ENCODE measurements at regions not wholly inside any gene's neighbourhood (a gene's known extent, or its start where the extent isn't known, plus 50 kb on each side); places are given as distances from the start of the nearest gene placed in this dataset.
A peak's percentile ranks its signal among the peaks of the same experiment; 100 is the strongest.

- DNase-seq: no peak
These were observed 289.1 kb upstream of the CLNK start for GRCh38 chr4:10973686-10974085.

GRCh38 chr4:10971800-10972401, 287.3 kb upstream of the CLNK start:
- no peak for DNase-seq

- DNase-seq: no peak
These were observed 280.6 kb upstream of the CLNK start for GRCh38 chr4:10965196-10965595.

DNA sequence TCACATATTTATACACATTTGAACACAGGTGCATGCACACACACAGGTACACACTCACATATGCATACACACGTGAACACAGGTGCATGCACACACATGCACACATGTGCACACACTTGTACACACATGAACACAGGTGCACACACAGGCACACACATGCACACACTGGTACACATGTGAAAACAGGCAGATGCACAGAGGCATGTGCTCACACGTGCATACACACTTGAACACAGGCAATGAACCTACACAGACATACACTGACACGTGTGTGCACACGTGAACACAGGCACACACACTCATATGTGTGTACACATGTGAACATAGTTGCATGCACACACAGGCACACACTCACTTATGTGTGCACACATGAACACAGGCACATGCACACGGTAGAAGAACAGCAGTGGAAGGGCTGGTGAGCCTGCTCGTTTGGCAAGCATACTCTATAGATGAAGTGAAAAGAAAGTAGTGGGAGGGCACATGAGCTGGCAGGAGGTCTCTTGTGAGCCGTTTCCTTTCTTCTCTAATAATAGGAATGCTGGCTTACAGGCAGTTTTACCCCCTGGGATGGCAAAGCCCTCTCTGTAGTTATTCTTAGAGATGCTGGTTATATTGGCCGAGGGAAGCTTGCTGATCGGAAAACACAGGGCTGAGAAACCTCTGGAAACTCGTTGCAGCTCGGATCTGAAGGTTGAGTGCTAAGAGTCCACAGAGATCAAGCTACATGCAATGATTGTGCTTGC, 279.6 kb upstream of the CLNK start:
- no peak for DNase-seq

DNA sequence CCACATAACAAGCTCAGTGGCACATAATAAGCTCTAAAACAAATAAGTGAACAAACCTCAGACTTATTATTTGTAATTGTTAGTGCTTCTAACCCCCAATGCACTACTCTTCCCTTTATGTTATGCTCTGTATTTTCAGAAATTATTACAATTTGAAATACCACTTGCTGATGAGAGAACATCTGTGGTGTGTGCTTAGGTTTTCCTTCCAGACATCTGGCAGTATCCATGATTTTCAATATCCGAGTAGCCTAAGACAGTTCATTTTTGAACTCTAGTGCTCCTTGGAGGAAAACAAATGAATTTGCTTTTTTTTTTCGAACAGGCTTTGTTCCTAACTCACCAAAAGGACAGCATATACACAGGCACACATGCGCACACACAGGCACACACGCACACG, 278.7 kb upstream of the CLNK start:
- no peak for DNase-seq

- no peak for DNase-seq
These were observed 277.7 kb upstream of the CLNK start for GRCh38 chr4:10962246-10962645.

- no peak for DNase-seq
These were observed 275.8 kb upstream of the CLNK start for GRCh38 chr4:10960389-10960788.

DNA sequence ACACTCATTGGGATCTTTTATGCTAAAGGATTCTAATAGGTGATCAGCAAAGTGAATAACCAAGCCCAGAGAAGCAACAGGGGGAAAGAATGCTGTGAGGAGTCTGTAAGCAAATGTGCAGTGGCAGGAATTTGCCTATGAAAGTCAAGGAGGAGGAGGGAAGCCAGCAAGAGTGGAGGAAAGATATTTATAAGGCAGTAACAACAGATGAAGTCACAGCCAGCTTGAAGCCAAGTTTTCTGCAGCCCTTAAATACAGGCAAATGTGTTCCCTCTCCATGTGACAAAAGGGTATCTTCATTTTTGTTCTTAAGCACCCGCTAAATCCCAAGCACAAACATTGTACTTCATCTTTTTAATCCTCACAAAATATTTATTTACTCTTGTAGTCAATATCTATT, 275.0 kb upstream of the CLNK start:
- no peak for DNase-seq

DNA sequence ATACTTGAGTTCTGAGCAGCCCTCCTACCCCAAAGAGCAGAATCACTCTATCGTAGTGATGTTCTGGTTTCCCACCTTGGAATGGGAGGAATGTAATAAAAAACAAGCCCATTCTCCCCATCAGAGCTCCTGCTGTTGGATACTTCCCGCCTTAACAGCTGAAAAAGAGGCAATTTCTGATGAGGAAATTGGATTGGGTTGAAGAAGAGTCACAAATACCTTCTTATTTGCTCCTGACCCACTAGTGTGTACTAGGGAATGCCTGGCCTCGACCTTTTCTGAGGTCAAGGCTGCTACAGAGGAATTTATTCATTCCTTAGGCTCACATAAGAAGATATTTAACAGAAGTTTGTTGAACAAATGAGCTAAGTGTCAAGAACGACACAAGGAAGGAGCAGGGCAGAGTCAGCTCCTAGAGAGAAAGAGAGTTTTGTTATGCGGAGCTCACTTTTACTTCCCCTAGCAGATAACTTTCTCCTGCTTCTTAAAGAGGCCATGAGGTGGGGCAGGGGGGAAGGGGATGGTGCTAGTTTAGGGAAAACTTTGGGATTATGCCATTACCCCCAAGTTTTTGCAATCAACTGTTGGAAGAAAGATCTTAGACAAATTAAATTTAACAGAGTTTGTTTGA, 273.8 kb upstream of the CLNK start:
- DNase-seq: no peak

- no peak for DNase-seq
These were observed 266.7 kb upstream of the CLNK start for GRCh38 chr4:10951306-10951705.

DNA sequence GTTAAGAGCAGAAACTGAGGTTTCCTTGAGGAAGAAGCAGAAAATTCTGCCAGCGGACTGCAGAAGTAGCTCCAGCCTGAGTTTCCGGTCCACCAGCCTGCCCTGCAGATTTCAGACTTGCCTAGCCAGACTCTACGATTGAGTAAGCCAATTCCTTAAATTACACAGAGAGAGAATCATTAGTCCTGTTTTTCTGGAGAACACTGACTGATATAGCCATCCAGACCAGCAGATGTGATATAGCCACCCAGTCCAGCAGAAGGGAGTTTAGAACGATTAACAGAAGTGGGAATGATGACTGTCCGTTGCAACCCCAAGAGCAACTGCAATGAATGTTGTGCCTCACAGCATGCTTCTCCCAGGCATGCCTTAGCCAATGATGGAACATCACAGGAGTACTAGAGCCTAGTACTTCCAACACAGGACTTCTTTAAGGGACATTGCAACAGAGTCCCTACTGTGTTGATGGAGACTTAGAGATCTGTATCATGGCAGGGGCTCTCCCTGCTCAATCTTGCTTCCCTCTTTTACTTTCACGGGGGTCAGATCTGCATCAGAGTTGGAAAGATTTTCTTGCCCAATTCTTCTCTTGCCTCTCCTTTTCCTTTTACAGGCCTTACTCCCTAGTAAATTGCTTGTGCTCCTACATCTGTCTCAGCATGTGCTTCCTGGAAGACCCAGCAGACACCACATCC, 264.6 kb upstream of the CLNK start:
- no peak for DNase-seq

GRCh38 chr4:10947898-10948297, 263.3 kb upstream of the CLNK start:
- DNase-seq: no peak

DNA sequence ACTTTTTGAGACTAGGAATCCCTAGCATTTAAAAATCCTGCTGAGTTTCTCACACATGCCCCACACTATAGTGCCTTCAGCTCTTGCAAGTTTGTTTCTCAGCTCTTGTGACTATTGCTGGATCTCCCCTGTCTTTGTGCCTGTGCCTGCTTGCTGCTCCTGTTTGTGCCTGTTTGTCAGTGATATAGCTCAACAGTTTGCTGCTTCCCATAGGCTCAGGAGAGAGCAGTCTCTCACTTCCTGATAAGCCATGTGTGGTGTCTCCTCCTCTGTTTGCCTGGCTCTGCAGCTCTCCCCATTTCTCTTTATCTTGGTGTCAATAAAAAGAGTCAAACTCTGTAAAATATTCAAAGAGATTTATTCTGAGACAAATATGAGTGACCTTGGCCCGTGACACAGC, 259.8 kb upstream of the CLNK start:
- DNase-seq: no peak

- no peak for DNase-seq
These were observed 257.6 kb upstream of the CLNK start for GRCh38 chr4:10942156-10942555.

DNA sequence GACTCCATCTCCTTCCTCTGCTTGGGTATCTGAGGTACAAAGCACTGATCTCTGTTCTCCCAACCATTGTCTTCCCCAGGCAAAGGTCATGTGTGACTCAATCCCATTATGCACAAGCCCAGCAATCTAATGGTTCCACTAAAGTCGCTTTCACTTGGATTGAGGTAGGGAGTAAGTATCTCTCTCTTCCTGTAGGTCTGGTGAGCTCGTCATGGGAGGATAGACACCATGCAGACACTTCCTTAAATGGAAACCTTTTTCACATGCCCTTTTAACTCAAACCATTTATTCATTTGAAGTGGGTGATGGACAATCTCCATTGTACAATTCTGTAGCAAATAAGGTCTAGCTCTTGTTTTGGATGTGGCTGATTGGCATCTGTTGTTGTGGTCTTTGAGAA, 245.2 kb upstream of the CLNK start:
- DNase-seq: no peak

DNA sequence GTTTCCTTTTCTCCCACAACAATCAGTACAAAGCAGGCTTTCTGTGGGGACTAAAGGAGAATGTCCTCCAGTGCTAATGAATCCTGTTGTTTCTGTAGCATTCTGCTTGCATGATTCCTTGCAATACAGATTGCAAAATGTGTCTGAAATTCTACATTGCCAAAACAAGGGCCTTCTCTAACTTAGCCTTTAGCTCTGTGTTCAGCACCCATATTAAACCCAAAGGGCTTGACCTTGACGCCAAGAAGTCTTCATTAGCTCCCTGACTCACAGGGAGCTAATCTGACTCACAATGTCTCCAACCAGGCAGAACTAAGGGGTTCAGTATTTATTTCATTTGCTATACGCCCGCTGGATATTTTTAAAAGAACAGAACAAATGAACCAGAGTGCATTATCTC, 241.4 kb upstream of the CLNK start:
- peak; percentile 68 for DNase-seq

DNA sequence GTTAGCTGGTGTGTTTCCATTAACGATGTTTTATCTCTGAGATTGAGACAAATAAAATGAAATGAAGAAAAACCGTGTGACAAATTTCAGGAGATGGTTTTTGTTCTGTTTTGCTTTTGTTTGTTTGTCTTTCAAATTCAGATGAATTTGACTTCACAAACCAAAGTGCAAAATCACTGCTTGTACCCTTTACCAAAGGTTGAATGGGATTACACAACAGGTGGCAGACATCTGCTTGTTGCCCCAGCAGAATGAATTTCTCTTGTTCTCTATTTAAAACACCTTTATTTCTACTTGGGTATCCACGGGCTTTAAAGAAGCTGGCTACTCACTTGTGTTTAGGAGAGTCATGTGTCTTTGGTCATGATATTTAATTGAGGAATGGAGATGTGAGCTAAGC, 239.7 kb upstream of the CLNK start:
- no peak for DNase-seq

GRCh38 chr4:10917566-10917965, 233.0 kb upstream of the CLNK start:
- no peak for DNase-seq

DNA sequence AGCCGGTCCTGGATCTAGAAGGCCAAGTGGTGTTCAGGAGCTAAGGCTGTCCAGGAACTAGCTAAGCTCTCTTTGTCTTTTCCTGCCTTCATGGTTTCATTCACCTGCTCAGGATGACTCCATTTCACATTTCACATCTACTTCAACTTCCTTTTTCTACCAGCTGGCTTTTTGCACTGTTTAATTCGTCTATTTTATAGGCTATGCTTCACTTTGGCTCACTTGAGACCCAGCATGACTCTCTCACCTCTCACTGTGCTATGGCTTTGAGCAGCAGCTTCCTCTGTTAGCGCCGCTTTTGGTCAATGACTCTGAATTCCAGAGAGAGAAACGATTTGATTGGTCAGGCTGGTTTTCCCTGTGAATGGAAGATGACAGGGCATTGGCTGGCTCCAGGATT, 213.5 kb upstream of the CLNK start:
- DNase-seq: no peak

DNA sequence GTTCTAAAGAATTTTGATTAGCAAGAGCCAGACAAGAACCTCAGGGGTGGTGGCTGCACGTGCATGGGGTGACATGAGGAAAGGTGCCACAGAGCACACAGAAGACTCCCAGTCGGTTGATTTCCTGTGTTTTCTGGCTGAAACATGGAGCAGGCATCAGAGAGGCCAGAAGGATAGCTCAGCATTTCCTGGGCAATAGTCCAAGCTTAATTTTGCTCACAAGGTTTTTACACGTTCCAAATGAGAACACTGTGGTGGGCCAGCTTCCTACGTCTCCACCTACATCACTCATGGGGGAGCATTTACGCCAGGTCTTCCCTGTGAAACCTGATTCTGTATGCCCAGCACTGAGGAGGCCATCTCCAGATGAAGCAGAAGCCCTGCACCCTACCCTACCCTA, 212.5 kb upstream of the CLNK start:
- no peak for DNase-seq

DNA sequence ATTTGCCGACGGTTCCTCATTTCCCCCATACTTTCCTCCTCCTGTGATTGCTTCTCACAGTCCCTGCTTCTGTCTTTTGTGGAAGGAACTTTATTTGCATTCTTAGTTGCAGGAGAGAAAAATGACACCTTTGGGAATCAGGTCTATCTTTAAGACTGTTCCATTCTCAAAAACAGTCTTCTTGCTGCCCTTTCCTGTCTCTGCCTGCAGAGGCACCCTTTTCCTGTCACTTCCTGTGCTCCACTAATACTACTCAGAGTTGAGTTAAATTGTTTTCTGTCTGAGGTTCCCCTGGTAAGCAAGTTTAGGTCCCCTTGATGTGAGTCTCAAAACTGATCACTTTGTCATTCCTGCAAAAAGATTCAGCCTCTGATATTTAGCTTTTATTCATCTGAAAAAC, 208.8 kb upstream of the CLNK start:
- no peak for DNase-seq

DNA sequence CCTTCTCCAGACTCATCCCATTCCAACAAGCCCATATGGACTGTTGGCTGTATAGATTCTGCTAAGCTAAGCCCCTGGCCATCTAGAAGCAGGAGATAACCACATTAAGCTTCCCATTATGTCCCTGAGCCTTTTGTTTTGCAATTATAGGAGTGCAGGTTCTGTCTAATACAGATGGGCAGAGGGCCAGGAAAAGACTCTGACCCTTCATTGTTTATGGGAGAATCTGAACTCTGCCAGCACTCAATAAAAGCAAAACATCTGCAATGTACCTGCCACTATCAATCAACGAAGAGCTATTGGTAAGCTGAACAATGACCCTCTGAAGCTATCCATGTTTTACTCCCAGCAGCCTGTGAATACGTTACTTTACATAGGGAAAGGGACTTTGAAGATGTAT, 207.3 kb upstream of the CLNK start:
- no peak for DNase-seq

GRCh38 chr4:10889819-10890218, 205.3 kb upstream of the CLNK start:
- DNase-seq: no peak
